Stromal cell of bone marrow (primary cell): ENCODE measurements at regions not wholly inside any gene's neighbourhood (a gene's known extent, or its start where the extent isn't known, plus 50 kb on each side); places are given as distances from the start of the nearest gene placed in this dataset.

ENCODE experiments used
- DNase-seq: peaks from one replicate; pipeline ENCODE4 v3.0.0-alpha.2; 2012; ENCODE audit warnings: low read depth

DNA sequence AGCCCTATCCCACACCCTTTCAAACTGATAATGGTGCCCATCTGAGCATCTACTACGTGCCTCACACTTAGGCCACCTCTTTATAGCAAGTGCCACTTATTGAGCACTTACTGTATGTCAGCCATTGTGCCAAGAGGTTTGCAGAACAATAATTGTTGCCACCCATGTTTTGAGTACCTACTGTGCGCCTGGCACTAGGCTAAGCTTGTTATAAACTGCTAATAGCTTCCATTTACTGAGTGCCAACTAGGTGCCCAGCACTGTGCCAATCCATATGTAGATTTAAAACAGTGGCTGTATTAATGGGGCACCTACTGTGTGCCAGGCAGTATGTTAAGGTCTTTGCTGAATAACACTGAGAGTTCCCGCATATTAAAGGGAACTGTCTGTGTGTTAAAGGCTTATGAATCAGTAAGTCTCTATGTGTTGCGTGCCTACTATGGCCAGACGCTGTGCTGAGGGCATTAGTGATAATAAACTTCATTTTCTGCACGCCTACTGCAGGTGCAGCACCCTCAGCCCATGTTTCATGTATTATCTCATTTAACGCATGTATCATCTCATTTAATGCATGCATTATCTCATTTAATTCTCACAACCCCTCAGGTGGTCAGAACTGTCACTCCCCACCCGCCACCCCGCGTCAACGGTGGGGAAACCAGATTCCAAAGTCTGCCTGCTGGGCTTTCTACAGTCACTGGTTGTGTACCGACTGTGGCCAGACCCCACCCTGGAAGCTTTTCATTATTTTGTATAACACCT lies 105.0 kb downstream of the PTPRS start:
- no peak for DNase-seq

DNA sequence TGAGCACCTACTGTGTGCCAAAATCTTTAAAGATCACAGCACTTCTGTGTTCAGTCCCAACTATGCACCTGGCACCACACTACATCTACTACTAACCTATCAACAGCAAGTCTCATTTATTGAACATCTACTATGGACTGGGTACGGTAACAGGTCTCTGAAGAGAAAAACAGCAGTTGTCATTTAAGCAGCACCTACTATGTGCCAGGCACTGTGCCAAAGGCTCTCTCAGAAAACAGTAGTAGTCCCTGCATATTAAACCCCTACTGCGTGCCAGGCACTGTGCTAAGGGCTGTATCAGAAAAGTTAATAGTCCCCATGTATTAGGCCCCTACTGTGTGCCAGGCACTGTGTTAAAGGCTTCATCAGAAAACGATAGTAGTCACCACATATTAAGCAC lies 106.2 kb downstream of the PTPRS start:
- no peak for DNase-seq

- no peak for DNase-seq
Observed at GRCh38 chr19:5232798-5233505, 107.7 kb downstream of the PTPRS start.

DNA sequence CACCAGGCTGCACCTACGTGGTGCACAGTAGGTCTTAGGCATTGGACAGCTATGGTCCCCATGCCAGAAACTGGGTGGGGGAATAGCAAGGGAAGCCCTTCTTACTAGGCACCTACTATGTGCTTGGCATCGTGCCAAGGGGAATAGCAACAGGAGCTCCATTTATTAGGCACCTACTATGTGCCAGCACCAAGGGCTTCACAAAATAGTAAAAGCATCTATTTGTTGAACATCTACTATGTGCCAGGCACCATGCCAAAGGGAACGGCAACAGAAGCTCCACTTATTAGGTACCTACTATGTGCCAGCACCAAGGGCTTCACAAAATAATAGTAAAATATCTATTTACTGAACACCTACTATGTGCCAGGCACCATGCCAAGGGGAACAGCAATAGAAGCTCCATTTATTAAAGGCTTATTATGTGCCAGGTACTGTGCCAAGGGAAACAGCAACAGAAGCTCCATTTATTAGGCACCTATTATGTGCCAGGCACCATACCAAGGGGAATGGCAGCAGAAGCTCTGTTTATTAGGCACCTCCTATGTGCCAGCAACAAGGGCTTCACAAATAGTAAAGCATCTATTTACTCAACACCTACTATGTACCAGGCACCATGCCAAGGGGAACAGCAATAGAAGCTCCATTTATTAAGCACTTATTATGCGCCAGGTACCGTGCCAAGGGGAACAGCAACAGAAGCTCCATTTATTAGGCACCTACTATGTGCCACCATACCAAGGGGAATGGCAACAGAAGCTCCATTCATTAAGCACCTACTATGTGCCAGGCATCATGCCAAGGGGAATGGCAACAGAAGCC lies 108.5 kb downstream of the PTPRS start:
- no peak for DNase-seq

DNA sequence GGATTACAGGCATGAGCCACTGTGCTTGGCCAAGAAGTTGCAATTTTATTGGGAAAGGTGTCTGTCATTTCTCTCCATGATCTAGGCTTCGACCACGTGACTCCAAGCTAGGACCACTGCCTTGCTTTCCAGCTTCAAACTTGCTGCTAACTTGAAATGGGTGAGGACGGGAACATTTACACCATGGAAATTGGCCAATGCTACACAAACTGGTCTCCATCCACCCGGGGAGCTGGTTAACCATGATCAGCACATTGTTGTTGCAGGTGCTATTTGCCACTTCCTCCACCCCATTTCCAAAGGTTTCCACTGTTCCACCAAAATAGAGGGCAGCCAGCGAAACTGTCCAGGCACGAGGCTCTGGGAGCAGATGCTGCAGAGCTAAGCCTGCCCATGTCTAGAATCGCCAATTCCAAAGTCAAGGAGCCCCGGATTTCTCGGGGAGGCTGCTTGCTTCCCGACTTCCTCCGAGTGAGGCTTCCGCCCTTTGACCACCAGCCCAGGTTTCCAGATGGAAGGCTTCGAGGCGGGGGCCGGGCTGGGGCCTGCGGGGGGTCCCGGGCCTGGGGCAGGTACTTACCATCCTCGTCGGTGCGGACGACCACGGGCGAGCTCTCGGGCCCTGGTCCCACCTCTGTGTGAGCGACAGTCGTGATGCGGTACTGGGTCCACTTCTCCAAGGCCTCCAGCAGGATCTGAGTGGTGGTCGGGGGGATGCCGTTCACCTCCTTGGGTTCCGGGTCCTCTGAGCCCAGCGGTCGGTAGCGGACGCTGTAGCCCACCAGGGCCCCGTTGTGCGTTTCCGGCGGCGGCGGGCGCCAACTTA lies 109.7 kb downstream of the PTPRS start:
- DNase-seq, result no peak

DNA sequence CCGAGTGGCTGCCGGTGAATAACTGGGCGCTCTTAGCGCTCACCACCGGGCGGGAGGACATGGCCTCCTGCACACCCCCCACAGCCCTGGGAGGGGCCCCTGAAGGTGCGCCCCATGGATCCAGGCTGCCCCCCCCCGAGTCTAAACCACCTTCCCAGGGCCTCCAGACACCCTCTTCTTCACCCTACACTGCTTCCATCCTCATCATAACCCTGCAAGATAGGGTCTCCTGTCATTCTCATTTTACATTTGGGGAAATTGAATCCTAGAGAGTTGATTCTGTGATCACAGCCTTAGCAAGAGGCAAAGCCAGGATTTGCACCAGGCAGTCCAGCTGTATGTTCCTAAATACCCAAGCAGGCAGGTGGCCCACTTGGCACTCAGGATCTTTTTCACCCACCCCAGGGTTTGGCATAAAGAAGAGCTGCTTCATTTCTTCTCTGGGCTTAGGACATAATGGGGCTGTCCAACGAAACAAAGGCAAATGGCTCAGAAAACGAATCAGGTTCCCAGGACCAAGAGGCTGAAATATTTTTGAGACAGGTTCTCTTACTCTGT lies 110.8 kb downstream of the PTPRS start:
- DNase-seq, result no peak

DNA sequence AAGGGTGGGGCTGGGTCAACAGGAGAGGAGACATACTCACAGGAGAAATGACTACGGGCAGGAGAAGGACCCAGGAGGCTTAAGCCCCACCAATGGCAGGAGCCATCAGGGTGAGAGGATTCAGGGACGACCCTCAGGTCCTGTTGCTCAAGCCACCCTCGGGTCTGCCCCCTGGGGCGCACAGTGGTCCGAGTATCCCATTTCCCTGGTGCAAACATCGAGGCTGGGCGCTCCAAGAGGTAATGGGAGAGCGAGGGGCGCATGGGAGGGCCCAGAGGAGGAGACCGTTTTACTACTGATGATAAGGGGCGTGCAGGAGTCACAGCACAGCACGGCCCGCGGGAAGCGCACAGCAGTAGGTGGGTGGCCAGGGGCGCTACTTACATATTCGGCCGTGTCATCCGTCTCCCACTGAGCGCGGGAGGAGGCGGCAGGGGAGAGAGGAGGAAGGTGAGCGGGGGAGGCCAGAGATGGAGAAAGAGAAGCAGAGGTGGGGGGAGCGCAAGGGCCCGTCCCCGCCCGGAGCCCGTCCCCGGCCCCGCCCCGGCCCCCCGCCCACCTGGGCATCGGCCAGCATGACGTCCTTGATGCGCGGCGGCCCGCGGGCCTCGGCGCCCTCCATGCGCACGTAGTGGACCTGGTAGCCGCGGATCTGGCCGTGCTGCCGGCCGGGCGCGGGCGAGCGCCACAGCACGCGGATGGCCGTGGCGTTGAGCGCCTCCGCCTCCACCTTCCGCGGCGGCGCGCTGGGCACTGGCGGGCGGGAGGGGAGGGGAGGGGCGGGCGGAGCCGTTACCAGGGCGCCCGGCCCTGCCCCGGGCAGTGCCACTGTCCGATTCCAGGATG lies 111.5 kb downstream of the PTPRS start:
- DNase-seq, result no peak

DNA sequence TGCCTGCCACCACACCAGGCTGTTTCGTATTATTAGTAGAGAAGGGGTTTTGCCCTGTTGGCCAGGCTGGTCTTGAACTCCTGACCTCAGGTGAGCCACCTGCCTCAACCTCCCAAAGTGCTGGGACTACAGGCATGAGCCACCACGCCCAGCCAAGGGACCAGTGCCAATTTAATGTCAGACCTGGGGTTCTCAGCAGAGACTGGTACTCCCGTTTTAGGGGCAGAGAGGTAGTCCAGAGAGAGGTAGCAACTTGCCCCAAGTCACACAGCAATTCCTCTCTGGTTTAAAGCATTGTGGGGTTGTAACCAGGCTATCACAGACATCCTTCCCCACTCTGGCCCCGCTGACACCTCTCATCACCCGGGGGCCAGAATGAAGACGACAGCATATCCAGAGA lies 112.1 kb downstream of the PTPRS start:
- DNase-seq, result no peak

GRCh38 chr19:5225486-5226345 lies 114.9 kb downstream of the PTPRS start:
- DNase-seq, result no peak

DNA sequence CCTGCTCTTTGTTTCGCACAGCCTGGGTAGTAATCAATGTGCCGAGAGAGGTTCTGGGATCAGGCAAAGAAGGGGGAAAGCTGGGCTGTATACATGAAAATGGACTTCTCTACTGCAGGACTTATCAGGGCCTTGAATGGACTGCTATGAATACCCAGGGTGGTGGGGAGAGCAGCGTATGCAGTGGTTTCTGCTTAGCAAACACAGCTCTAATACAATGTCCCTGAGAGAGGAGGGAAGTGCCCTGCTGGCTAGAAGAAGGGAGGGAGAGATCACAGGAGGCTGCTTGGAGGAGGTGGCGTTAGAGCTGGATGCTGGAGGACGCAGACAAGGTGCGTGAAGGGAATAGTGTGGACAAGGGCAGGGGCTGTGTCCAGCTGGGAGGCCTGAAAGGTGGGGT lies 116.1 kb downstream of the PTPRS start:
- DNase-seq, result no peak

GRCh38 chr19:5222821-5223321 lies 117.7 kb downstream of the PTPRS start:
- no peak for DNase-seq

DNA sequence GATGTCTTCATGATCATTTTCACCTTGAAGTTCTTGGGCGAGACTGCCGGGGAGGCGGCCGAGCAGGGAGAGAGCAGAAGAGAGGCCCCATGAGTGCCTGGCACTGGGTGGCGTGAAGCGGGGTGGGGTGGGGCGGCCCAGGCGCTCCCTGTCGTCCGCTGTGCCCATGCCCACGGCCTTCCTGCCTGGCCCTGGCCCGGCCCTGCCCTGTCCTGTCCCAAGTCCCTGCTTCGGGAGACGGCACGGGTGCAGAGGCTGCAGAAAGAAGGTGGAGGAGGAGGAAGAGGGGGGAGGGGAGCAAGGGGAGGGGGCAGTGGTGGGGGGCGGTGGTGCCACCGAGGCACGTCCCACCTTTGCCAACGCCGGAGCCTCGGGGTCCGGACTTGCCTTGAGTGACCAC lies 118.4 kb downstream of the PTPRS start:
- no peak for DNase-seq

GRCh38 chr19:5220866-5221265 lies 119.7 kb downstream of the PTPRS start:
- no peak for DNase-seq

- no peak for DNase-seq
Observed at GRCh38 chr19:5220361-5220760, 120.3 kb downstream of the PTPRS start.

DNA sequence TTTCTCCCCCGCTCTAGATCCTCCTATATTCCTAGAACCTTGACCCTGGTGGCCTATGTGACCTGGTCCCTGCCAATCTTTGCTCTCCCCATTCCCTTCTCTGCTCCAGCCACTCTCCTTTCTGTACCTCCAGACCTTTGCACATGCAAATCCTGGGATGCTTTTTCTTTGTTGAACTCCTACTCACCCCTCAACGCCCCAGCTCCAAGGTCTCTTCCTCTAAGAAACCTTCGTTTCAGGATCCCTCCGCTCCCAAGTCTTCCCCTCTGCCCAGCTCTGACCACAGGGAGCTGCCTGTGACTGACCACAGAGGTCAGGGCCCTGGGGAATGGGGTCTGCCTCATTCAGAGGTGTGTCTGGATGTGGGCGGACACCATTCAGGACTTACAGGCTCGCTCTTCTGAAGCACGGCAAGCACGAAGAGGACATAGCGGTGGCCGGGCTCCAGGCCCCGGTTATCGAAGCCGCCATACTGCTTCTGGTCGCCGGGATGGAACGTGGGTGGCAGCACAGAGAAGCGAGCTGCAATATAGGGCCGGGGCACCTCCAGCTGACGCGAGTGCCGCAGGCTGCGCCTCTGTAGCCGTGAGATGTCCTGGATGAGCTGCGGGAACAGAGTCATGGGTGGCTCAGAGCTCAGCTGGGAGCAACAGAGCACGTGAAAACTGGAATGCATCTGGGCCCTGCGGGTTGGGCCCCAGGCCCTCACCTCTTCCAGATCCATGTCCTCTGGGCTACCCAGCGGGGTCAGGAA lies 120.9 kb downstream of the PTPRS start:
- no peak for DNase-seq

DNA sequence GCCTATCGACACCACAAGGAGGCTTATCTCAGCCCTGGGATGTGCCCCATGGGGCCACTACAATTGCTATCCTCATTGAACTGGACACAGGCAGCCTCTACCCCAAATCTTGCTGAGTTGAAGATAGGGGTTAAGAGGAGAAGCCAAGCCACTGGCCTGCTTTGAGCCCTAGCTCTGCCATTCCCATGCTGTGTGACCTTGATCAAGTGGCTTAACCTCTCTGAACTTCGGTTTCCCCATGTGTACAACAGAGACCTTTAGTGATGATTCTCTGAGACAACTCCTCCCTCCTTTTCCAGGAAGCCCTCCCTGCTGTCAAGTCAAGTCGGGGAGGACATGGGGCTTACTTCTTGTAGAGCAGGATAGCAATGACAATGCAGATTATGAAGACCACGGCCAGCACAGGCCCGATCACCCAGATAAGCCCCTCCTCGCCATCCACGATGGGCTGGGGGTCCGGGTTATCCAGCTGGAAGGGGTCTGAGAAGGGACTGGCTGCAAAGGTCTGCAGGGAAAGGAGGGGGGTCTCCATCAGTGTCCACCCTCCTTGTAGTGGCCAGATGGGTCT lies 121.6 kb downstream of the PTPRS start:
- no peak for DNase-seq

DNA sequence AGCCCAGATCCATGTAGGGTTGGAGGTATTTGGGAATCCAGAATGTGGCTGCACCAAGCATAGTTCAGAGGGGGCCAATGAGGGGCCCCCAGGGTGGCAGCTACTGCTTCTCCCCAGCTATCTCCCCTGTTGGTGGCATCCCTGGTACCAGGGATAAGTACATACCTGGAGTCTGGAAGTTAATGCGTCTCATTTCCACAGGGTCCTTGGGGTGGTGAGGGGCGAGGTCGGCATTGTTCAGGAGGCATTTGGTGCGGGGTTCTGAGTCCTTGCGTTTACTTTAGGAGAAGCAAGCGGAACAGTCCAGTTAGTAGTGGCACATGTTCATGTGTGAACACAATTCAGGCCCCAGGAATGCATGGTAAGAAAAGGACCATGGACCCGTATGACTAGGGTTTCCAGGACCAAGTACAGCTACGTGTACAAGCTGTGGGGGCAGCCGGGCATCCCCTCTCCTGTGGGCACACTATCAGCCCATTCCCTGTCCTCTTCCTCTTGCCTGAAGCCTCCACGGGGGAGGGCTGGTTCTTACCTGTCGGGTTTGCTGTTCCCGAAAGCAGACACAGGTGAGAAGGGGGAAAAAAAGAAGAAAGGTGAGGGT lies 122.3 kb downstream of the PTPRS start:
- DNase-seq, result no peak

- DNase-seq, result no peak
Observed at GRCh38 chr19:5217171-5217570, 123.4 kb downstream of the PTPRS start.
